ENCODE measurements at regions not wholly inside any gene's neighbourhood (a gene's known extent, or its start where the extent isn't known, plus 50 kb on each side); places are given as distances from the start of the nearest gene placed in this dataset.

GRCh38 chr11:71070490-71071453, 181.6 kb downstream of the SHANK2 start:
- no peak for DNase-seq (ENCODE audit: low spot score)
- in situ Hi-C loops (cut with MboI; ENCODE audit: low pct_unique_long_range_greater_than_20kb, low sequenced_read_pairs, unreplicated experiment), result no loop called here
- no peak for TF ChIP-seq CTCF (IDR thresholded peaks at IDR 0.05; ENCODE audit: extremely low read depth, insufficient read depth, missing control alignments)

- DNase-seq (ENCODE audit: low spot score), result no peak
- TF ChIP-seq CTCF (IDR thresholded peaks at IDR 0.05; ENCODE audit: extremely low read depth, insufficient read depth, missing control alignments), result no peak
- in situ Hi-C loops (cut with MboI; ENCODE audit: low pct_unique_long_range_greater_than_20kb, low sequenced_read_pairs, unreplicated experiment), result no loop called here
These were observed 183.4 kb downstream of the SHANK2 start for GRCh38 chr11:71068963-71069362.

GRCh38 chr11:71067753-71068152, 184.6 kb downstream of the SHANK2 start:
- in situ Hi-C loops (cut with MboI; ENCODE audit: low pct_unique_long_range_greater_than_20kb, low sequenced_read_pairs, unreplicated experiment), result no loop called here
- no peak for DNase-seq (ENCODE audit: low spot score)
- no peak for TF ChIP-seq CTCF (IDR thresholded peaks at IDR 0.05; ENCODE audit: extremely low read depth, insufficient read depth, missing control alignments)

- DNase-seq (ENCODE audit: low spot score), result no peak
- in situ Hi-C loops (cut with MboI; ENCODE audit: low pct_unique_long_range_greater_than_20kb, low sequenced_read_pairs, unreplicated experiment), result no loop called here
- no peak for TF ChIP-seq CTCF (IDR thresholded peaks at IDR 0.05; ENCODE audit: extremely low read depth, insufficient read depth, missing control alignments)
These were observed 186.1 kb downstream of the SHANK2 start for GRCh38 chr11:71066311-71066710.

- DNase-seq (ENCODE audit: low spot score), result no peak
- in situ Hi-C loops (cut with MboI; ENCODE audit: low pct_unique_long_range_greater_than_20kb, low sequenced_read_pairs, unreplicated experiment), result no loop called here
- TF ChIP-seq CTCF (IDR thresholded peaks at IDR 0.05; ENCODE audit: extremely low read depth, insufficient read depth, missing control alignments), result no peak
These were observed 186.5 kb downstream of the SHANK2 start for GRCh38 chr11:71065841-71066240.

GRCh38 chr11:71064702-71065515, 187.5 kb downstream of the SHANK2 start:
- DNase-seq (ENCODE audit: low spot score), result no peak
- in situ Hi-C loops (cut with MboI; ENCODE audit: low pct_unique_long_range_greater_than_20kb, low sequenced_read_pairs, unreplicated experiment), result no loop called here
- no peak for TF ChIP-seq CTCF (IDR thresholded peaks at IDR 0.05; ENCODE audit: extremely low read depth, insufficient read depth, missing control alignments)
